HG02678 (cell line): ENCODE measurements at regions not wholly inside any gene's neighbourhood (a gene's known extent, or its start where the extent isn't known, plus 50 kb on each side); places are given as distances from the start of the nearest gene placed in this dataset.
"Not testable (repeated sequence)": the region's sequence is repeated elsewhere in the genome, so short reads cannot be mapped to it uniquely, and the experiment has no call there.

Experiments
- ATAC-seq: cut with Tn5 transposase; IDR thresholded peaks from one replicate; pipeline ENCODE4 v1.9.1; 2021; ENCODE audit warnings: mild to moderate bottlenecking, moderate library complexity; ENCODE audit not compliant: unreplicated experiment

- ATAC-seq: no peak
Observed at GRCh38 chr19:28578208-28578607, 634.7 kb downstream of the UQCRFS1 start.

- no peak for ATAC-seq
Observed at GRCh38 chr19:28577666-28578065, 635.3 kb downstream of the UQCRFS1 start.

- ATAC-seq: no peak
Observed at GRCh38 chr19:28577233-28577632, 635.7 kb downstream of the UQCRFS1 start.

GRCh38 chr19:28575816-28576215 is 637.1 kb downstream of the UQCRFS1 start:
- no peak for ATAC-seq

GRCh38 chr19:28575312-28575711 is 637.6 kb downstream of the UQCRFS1 start:
- ATAC-seq: not testable (repeated sequence)

- no peak for ATAC-seq
Observed at GRCh38 chr19:28574212-28574611, 638.7 kb downstream of the UQCRFS1 start.

GRCh38 chr19:28569132-28570131 is 643.5 kb downstream of the UQCRFS1 start:
- no peak for ATAC-seq

GRCh38 chr19:28567834-28568233 is 645.1 kb downstream of the UQCRFS1 start:
- ATAC-seq: no peak

- no peak for ATAC-seq
Observed at GRCh38 chr19:28563964-28564921, 648.7 kb downstream of the UQCRFS1 start.

GRCh38 chr19:28560786-28561185 is 652.2 kb downstream of the UQCRFS1 start:
- ATAC-seq: no peak

- ATAC-seq: no peak
Observed at GRCh38 chr19:28558783-28559182, 654.2 kb downstream of the UQCRFS1 start.

GRCh38 chr19:28556371-28556770 is 656.6 kb downstream of the UQCRFS1 start:
- ATAC-seq: no peak

GRCh38 chr19:28555317-28555716 is 657.6 kb downstream of the UQCRFS1 start:
- no peak for ATAC-seq

- no peak for ATAC-seq
Observed at GRCh38 chr19:28554321-28555091, 658.4 kb downstream of the UQCRFS1 start.

GRCh38 chr19:28553764-28554163 is 659.2 kb downstream of the UQCRFS1 start:
- ATAC-seq: no peak

- ATAC-seq: no peak
Observed at GRCh38 chr19:28553005-28553404, 659.9 kb downstream of the UQCRFS1 start.

- ATAC-seq: no peak
Observed at GRCh38 chr19:28549680-28550277, 663.2 kb downstream of the UQCRFS1 start.

- no peak for ATAC-seq
Observed at GRCh38 chr19:28546148-28546685, 666.7 kb downstream of the UQCRFS1 start.

GRCh38 chr19:28545397-28545796 is 667.6 kb downstream of the UQCRFS1 start:
- ATAC-seq: not testable (repeated sequence)
